Mesendoderm (in vitro differentiated cells): ENCODE measurements at regions not wholly inside any gene's neighbourhood (a gene's known extent, or its start where the extent isn't known, plus 50 kb on each side); places are given as distances from the start of the nearest gene placed in this dataset.

ENCODE experiments used
- DNase-seq: peaks from one replicate; pipeline ENCODE4 v3.0.0; 2013
- H2AK5ac ChIP-seq: 2 replicates; pipeline ENCODE4 v1.6.1; 2013; ENCODE audit warnings: low read length, inconsistent platforms
- H2BK120ac ChIP-seq: 2 replicates; pipeline ENCODE4 v1.6.1; 2013; ENCODE audit warnings: low read depth, mild to moderate bottlenecking, low read length, moderate library complexity, mixed read lengths
- H2BK15ac ChIP-seq: replicated peaks from 2 replicates; pipeline ENCODE4 v1.6.1; 2013; ENCODE audit warnings: low read depth, mild to moderate bottlenecking, moderate library complexity
- H2BK5ac ChIP-seq: 2 replicates; pipeline ENCODE4 v1.6.1; 2013; ENCODE audit warnings: low read length, inconsistent platforms
- H3K18ac ChIP-seq: 2 replicates; pipeline ENCODE4 v1.6.1; 2013; ENCODE audit warnings: mild to moderate bottlenecking, low read length, mixed read lengths
- H3K23ac ChIP-seq: one replicate; pipeline ENCODE4 v1.6.1; 2013; ENCODE audit warnings: low read length
- H3K27ac ChIP-seq: 2 replicates; pipeline ENCODE4 v1.5.1; 2013; ENCODE audit warnings: low read depth, mild to moderate bottlenecking, inconsistent platforms, low read length, moderate library complexity
- H3K27me3 ChIP-seq: 2 replicates; pipeline ENCODE4 v1.6.1; 2013; ENCODE audit warnings: low read length, control low read depth, mild to moderate bottlenecking, inconsistent platforms; ENCODE audit not compliant: insufficient read depth, poor library complexity
- H3K36me3 ChIP-seq: 2 replicates; pipeline ENCODE4 v1.6.1; 2013; ENCODE audit warnings: low read length, inconsistent platforms; ENCODE audit not compliant: control insufficient read depth, insufficient read depth
- H3K4ac ChIP-seq: one replicate; pipeline ENCODE4 v1.6.1; 2013; ENCODE audit warnings: low read depth, mild to moderate bottlenecking, low read length, moderate library complexity
- H3K4me1 ChIP-seq: 2 replicates; pipeline ENCODE4 v1.6.1; 2013; ENCODE audit warnings: low read depth, low read length, inconsistent platforms; ENCODE audit not compliant: control insufficient read depth
- H3K4me2 ChIP-seq: 2 replicates; pipeline ENCODE4 v1.6.1; 2013; ENCODE audit warnings: low read length
- H3K4me3 ChIP-seq: 2 replicates; pipeline ENCODE4 v1.5.1; 2013; ENCODE audit warnings: mild to moderate bottlenecking, low read length
- H3K56ac ChIP-seq: one replicate; pipeline ENCODE4 v1.6.1; 2013; ENCODE audit warnings: low read length
- H3K79me1 ChIP-seq: 2 replicates; pipeline ENCODE4 v1.6.1; 2013; ENCODE audit warnings: low read length, inconsistent platforms
- H3K79me2 ChIP-seq: 2 replicates; pipeline ENCODE4 v1.6.1; 2013; ENCODE audit warnings: mild to moderate bottlenecking, low read length; ENCODE audit not compliant: control insufficient read depth, insufficient read depth
- H3K9ac ChIP-seq: 2 replicates; pipeline ENCODE4 v1.6.1; 2013; ENCODE audit warnings: low read length, inconsistent platforms
- H4K5ac ChIP-seq: one replicate; pipeline ENCODE4 v1.6.1; 2013; ENCODE audit warnings: low read length
- H4K8ac ChIP-seq: one replicate; pipeline ENCODE4 v1.6.1; 2013; ENCODE audit warnings: low read depth, mild to moderate bottlenecking, control low read depth, low read length, moderate library complexity
- WGBS: extraction: QIAGEN DNeasy Blood & Tissue Kit; methylation state at CpG from one replicate; pipeline ENCODE4 v1.1.7; 2013; ENCODE audit warnings: low lambda C conversion rate, missing lambda C conversion rate; ENCODE audit not compliant: insufficient coverage; ENCODE audit errors: extremely low coverage; 5-methylcytosine and 5-hydroxymethylcytosine counted together

- no peak overlapping the region for H2AK5ac ChIP-seq
- no peak overlapping the region for H2BK120ac ChIP-seq
- H3K23ac ChIP-seq: no peak overlapping the region
- H3K4me1 ChIP-seq: no peaks in the 10 kb centered on the region
- H3K27me3 ChIP-seq: no peaks in the 10 kb centered on the region
- WGBS: no CpG with 5 or more reads among the region's 5 CpGs
- no peak overlapping the region for H4K8ac ChIP-seq
- H3K56ac ChIP-seq: no peak overlapping the region
- no peaks in the 10 kb centered on the region for H3K36me3 ChIP-seq
- no peak overlapping the region for H2BK15ac ChIP-seq
- no peak overlapping the region for H3K4ac ChIP-seq
- H3K27ac ChIP-seq: peak overlapping the region; percentile 31
- H3K18ac ChIP-seq: no peak overlapping the region
- H3K4me3 ChIP-seq: no peak overlapping the region
- H3K79me2 ChIP-seq: no peaks in the 10 kb centered on the region
- no peak for DNase-seq
- H3K4me2 ChIP-seq: no peak overlapping the region
- H3K79me1 ChIP-seq: no peaks in the 10 kb centered on the region
- no peak overlapping the region for H2BK5ac ChIP-seq
- no peak overlapping the region for H3K9ac ChIP-seq
- H4K5ac ChIP-seq: no peak overlapping the region
These were observed 337.2 kb upstream of the B3GAT1 start for GRCh38 chr11:134749040-134749839.

- Histone ChIP-seq H2AK5ac (no peak overlapping the region), H2BK120ac (no peak overlapping the region), H3K27me3 (no peaks in the 10 kb centered on the region), H3K79me2 (no peaks in the 10 kb centered on the region), H3K4ac (no peak overlapping the region), H3K79me1 (no peaks in the 10 kb centered on the region), H2BK5ac (no peak overlapping the region), H3K27ac (no peak overlapping the region), H3K56ac (no peak overlapping the region), H3K18ac (no peak overlapping the region), H4K5ac (no peak overlapping the region), H4K8ac (no peak overlapping the region), H3K36me3 (no peaks in the 10 kb centered on the region), H3K4me1 (peaks cover 4% of the 10 kb centered on the region), H3K4me3 (no peak overlapping the region), H3K9ac (no peak overlapping the region), H2BK15ac (no peak overlapping the region), H3K23ac (no peak overlapping the region), H3K4me2 (no peak overlapping the region)
- DNase-seq: no peak
- WGBS: no CpG with 5 or more reads among the region's 2 CpGs
These were observed 334.6 kb upstream of the B3GAT1 start for GRCh38 chr11:134746609-134747008.

- Histone ChIP-seq H3K27me3 (no peaks in the 10 kb centered on the region), H3K56ac (no peak overlapping the region), H2AK5ac (no peak overlapping the region), H3K9ac (no peak overlapping the region), H3K79me1 (no peaks in the 10 kb centered on the region), H2BK5ac (no peak overlapping the region), H4K8ac (no peak overlapping the region), H4K5ac (no peak overlapping the region), H3K4me1 (peaks cover 4% of the 10 kb centered on the region), H3K4me3 (no peak overlapping the region), H2BK120ac (no peak overlapping the region), H3K36me3 (no peaks in the 10 kb centered on the region), H3K4ac (no peak overlapping the region), H2BK15ac (no peak overlapping the region), H3K27ac (no peak overlapping the region), H3K23ac (no peak overlapping the region), H3K79me2 (no peaks in the 10 kb centered on the region), H3K4me2 (no peak overlapping the region), H3K18ac (no peak overlapping the region)
- DNase-seq: no peak
- no CpG with 5 or more reads among the region's 3 CpGs for WGBS
These were observed 333.4 kb upstream of the B3GAT1 start for GRCh38 chr11:134745456-134745855.

DNA sequence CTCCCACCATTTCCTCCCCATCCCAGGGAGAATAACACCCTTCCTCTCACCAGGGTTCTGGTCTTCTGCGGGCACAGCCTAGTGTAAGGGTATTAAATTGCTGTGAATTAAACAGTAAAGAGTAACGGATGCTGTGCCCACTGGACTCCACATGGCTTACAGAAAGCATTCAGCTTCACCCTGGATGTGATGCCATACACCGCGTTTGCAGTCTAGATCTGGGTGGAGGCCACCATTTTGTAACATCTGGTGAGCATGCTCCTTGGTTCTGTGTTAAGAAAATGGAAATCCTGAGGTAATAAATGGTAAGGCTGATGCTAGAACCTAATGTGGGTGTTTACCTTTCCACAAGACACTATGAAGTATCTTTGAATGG, 331.8 kb upstream of the B3GAT1 start:
- WGBS: no CpG with 5 or more reads among the region's 4 CpGs
- H2BK120ac ChIP-seq: no peak overlapping the region

DNA sequence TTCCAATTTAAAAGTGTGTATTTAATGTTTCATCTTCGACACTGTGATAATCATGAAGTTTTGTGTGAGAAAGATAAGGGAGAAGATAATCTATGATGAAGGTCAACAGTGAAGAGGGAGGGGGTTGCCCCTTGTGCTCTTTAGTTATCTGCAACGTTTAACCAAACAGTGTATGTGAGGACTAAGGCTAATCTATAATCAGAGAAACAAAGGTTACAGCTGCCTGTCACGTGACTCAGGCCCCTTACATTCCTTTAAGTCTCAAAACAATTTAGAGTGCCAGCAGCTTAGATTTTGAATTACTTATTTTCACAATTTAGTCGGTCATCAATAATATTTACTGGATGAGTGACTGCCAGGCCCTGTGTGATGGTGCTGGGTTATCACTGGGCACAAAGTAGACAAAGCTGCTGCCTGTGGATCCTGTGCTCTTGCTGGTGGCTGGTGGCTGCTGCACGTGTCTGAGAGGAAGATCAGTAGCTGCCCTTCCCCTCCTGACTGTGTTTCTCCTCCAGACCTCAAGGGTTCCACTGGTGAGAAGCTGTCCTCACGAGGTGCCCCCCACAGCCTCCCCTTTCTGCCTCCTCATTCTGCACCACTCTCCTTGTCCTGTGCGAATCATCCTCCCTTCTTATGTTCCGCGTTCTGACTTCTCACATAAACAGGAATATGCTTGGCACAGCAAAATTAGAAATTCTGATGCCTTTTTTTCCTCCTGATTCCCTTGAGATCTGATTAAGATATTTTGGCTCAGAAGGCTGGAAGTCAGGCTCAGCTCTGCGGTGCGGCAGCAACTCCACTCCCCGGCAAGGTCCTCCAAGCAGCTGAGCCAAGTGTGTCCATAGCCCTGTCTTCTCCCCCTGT, 331.1 kb upstream of the B3GAT1 start:
- Histone ChIP-seq H4K5ac (no peak overlapping the region), H3K23ac (no peak overlapping the region), H2BK5ac (peak overlapping the region; percentile 70), H3K27me3 (no peaks in the 10 kb centered on the region), H2BK120ac (no peak overlapping the region), H3K79me2 (no peaks in the 10 kb centered on the region), H3K56ac (peak overlapping the region; percentile 51), H3K27ac (no peak overlapping the region), H2AK5ac (no peak overlapping the region), H3K36me3 (no peaks in the 10 kb centered on the region), H3K4me2 (no peak overlapping the region), H3K9ac (peak overlapping the region; percentile 15), H3K18ac (no peak overlapping the region), H2BK15ac (no peak overlapping the region), H3K4ac (no peak overlapping the region), H4K8ac (no peak overlapping the region), H3K79me1 (no peaks in the 10 kb centered on the region), H3K4me1 (peaks cover 4% of the 10 kb centered on the region), H3K4me3 (no peak overlapping the region)
- DNase-seq: peak; percentile 40
- no CpG with 5 or more reads among the region's 12 CpGs for WGBS

More for the DNA sequence above, 331.8 kb upstream of the B3GAT1 start:
- Histone ChIP-seq H3K79me2 (no peaks in the 10 kb centered on the region), H3K36me3 (no peaks in the 10 kb centered on the region), H3K4me2 (no peak overlapping the region), H3K9ac (no peak overlapping the region), H3K4ac (no peak overlapping the region), H4K8ac (no peak overlapping the region), H3K23ac (no peak overlapping the region), H3K27ac (no peak overlapping the region), H3K79me1 (no peaks in the 10 kb centered on the region), H4K5ac (no peak overlapping the region), H3K4me1 (peaks cover 4% of the 10 kb centered on the region), H3K18ac (no peak overlapping the region), H3K27me3 (no peaks in the 10 kb centered on the region), H2BK5ac (no peak overlapping the region), H3K4me3 (no peak overlapping the region), H2BK15ac (no peak overlapping the region), H3K56ac (peak overlapping the region; percentile 17), H2AK5ac (no peak overlapping the region)
- no peak for DNase-seq
